ENCODE measurements at regions not wholly inside any gene's neighbourhood (a gene's known extent, or its start where the extent isn't known, plus 50 kb on each side); places are given as distances from the start of the nearest gene placed in this dataset.
"Not testable (repeated sequence)": the region's sequence is repeated elsewhere in the genome, so short reads cannot be mapped to it uniquely, and the experiment has no call there.

DNA sequence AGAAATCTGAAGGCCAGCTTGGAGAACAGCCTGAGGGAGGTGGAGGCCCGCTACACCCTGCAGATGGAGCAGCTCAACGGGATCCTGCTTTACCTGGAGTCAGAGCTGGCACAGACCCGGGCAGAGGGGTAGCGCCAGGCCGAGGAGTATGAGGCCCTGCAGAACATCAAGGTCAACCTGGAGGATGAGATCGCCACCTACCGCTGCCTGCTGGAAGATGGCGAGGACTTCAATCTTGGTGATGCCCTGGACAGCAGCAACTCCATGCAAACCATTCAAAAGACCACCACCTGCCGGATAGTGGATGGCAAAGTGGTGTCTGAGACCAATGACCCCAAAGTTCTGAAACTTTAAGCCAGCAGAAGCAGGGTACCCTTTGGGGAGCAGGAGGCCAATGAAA, 318.4 kb downstream of the ZFHX3 start:
- H3K9me3 Mint-ChIP-seq (ENCODE audit: low read depth, unreplicated experiment); H3K4me1 Mint-ChIP-seq (ENCODE audit: low read depth, unreplicated experiment); H3K36me3 Mint-ChIP-seq (ENCODE audit: insufficient read depth, unreplicated experiment); H3K27ac Mint-ChIP-seq (ENCODE audit: unreplicated experiment); H3K27me3 Mint-ChIP-seq (ENCODE audit: unreplicated experiment); intact Hi-C loops (cut with micrococcal nuclease; ENCODE audit: unreplicated experiment); DNase-seq; BruUV-seq (replicated peaks); H3K4me3 Mint-ChIP-seq (ENCODE audit: low read depth, unreplicated experiment); CTCF ChIA-PET: not testable (repeated sequence)

GRCh38 chr16:72728516-72728915, 319.4 kb downstream of the ZFHX3 start:
- no peaks in the 10 kb centered on the region for H3K36me3 Mint-ChIP-seq (ENCODE audit: insufficient read depth, unreplicated experiment)
- CTCF ChIA-PET: no interaction called here
- H3K9me3 Mint-ChIP-seq (ENCODE audit: low read depth, unreplicated experiment): peaks cover 7% of the 10 kb centered on the region
- H3K4me3 Mint-ChIP-seq (ENCODE audit: low read depth, unreplicated experiment): no peak overlapping the region
- no peaks in the 10 kb centered on the region for H3K4me1 Mint-ChIP-seq (ENCODE audit: low read depth, unreplicated experiment)
- no peaks in the 10 kb centered on the region for H3K27me3 Mint-ChIP-seq (ENCODE audit: unreplicated experiment)
- TF ChIP-seq, protein P1, sequence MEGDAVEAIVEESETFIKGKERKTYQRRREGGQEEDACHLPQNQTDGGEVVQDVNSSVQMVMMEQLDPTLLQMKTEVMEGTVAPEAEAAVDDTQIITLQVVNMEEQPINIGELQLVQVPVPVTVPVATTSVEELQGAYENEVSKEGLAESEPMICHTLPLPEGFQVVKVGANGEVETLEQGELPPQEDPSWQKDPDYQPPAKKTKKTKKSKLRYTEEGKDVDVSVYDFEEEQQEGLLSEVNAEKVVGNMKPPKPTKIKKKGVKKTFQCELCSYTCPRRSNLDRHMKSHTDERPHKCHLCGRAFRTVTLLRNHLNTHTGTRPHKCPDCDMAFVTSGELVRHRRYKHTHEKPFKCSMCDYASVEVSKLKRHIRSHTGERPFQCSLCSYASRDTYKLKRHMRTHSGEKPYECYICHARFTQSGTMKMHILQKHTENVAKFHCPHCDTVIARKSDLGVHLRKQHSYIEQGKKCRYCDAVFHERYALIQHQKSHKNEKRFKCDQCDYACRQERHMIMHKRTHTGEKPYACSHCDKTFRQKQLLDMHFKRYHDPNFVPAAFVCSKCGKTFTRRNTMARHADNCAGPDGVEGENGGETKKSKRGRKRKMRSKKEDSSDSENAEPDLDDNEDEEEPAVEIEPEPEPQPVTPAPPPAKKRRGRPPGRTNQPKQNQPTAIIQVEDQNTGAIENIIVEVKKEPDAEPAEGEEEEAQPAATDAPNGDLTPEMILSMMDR (IDR thresholded peaks at IDR 0.05; ENCODE audit: unreplicated experiment): no peak
- H3K27ac Mint-ChIP-seq (ENCODE audit: unreplicated experiment): no peak overlapping the region
- BruUV-seq (replicated peaks): no TSS peak
- intact Hi-C loops (cut with micrococcal nuclease; ENCODE audit: unreplicated experiment): no loop called here
- DNase-seq: no peak

DNA sequence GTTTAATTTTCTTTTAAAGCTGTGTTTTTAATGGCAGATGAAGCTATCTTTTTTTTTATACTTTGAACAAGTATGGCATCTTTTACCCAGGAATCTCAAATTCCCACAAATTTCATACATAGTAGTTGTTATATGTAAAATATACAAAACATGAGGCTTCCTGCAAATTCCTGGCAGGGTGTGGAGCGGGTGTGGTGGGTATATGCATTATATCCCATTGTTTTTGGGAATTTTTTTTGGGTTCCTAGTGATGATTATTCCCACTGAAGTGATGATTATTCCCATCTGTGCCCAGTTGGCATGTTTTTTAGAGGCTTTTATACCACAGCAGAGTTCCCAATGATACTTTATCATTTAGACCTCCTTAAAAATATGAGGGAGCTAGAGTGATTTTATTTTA, 320.4 kb downstream of the ZFHX3 start:
- no peaks in the 10 kb centered on the region for H3K36me3 Mint-ChIP-seq (ENCODE audit: insufficient read depth, unreplicated experiment)
- BruUV-seq (replicated peaks): no TSS peak
- CTCF ChIA-PET: no interaction called here
- intact Hi-C loops (cut with micrococcal nuclease; ENCODE audit: unreplicated experiment): no loop called here
- TF ChIP-seq, protein P1 (IDR thresholded peaks at IDR 0.05; ENCODE audit: unreplicated experiment): no peak
- no peak for DNase-seq
- no peaks in the 10 kb centered on the region for H3K27me3 Mint-ChIP-seq (ENCODE audit: unreplicated experiment)
- H3K4me1 Mint-ChIP-seq (ENCODE audit: low read depth, unreplicated experiment): no peaks in the 10 kb centered on the region
- H3K27ac Mint-ChIP-seq (ENCODE audit: unreplicated experiment): no peak overlapping the region
- peaks cover 3% of the 10 kb centered on the region for H3K9me3 Mint-ChIP-seq (ENCODE audit: low read depth, unreplicated experiment)
- H3K4me3 Mint-ChIP-seq (ENCODE audit: low read depth, unreplicated experiment): no peak overlapping the region

DNA sequence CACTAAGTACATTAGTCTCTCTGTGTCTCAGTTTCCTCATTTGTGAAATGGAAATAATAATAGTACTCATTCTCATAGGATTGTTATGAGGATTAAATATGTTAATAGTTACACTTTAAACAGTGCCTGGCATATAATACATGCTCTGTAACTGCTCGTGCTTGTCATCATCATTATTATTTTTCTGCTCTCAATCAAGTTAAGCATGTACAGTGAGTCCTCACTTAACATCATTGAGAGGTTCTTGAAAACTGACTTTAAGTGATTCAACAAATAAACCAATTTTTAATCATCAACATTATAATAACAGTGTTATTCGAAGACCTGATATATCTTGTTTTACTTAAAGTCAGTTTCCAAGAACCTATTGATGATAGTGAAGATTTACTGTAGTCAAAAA, 322.3 kb downstream of the ZFHX3 start:
- CTCF ChIA-PET: no interaction called here
- no peak overlapping the region for H3K27ac Mint-ChIP-seq (ENCODE audit: unreplicated experiment)
- no peaks in the 10 kb centered on the region for H3K27me3 Mint-ChIP-seq (ENCODE audit: unreplicated experiment)
- peaks cover 3% of the 10 kb centered on the region for H3K9me3 Mint-ChIP-seq (ENCODE audit: low read depth, unreplicated experiment)
- BruUV-seq (replicated peaks): no TSS peak
- no peak for DNase-seq
- no peaks in the 10 kb centered on the region for H3K36me3 Mint-ChIP-seq (ENCODE audit: insufficient read depth, unreplicated experiment)
- H3K4me3 Mint-ChIP-seq (ENCODE audit: low read depth, unreplicated experiment): no peak overlapping the region
- TF ChIP-seq, protein P1 (IDR thresholded peaks at IDR 0.05; ENCODE audit: unreplicated experiment): no peak
- no peaks in the 10 kb centered on the region for H3K4me1 Mint-ChIP-seq (ENCODE audit: low read depth, unreplicated experiment)
- intact Hi-C loops (cut with micrococcal nuclease; ENCODE audit: unreplicated experiment): no loop called here

DNA sequence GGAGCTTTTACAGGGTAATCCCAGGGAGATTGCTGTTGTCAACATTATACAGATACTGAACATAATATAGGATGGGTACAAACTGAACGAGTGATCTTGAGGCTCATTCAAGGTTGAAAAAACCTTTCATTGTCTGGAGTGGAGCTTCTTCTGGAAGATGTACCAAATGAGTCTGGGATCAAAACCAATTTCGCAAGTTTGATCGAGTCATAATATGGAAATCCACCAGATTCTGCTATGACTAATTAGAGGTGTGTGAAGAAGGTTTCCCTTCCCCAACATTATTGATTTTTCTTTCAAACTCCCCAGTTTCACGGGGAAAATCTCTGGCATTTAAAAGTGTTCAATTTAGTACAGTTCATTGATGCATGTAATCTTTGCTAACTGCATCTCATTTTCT, 324.1 kb downstream of the ZFHX3 start:
- Mint-ChIP-seq H3K36me3 (ENCODE audit: insufficient read depth, unreplicated experiment) (no peaks in the 10 kb centered on the region), H3K27me3 (ENCODE audit: unreplicated experiment) (no peaks in the 10 kb centered on the region), H3K9me3 (ENCODE audit: low read depth, unreplicated experiment) (no peaks in the 10 kb centered on the region), H3K4me3 (ENCODE audit: low read depth, unreplicated experiment) (no peak overlapping the region), H3K27ac (ENCODE audit: unreplicated experiment) (no peak overlapping the region), H3K4me1 (ENCODE audit: low read depth, unreplicated experiment) (no peaks in the 10 kb centered on the region)
- DNase-seq: no peak
- no TSS peak for BruUV-seq (replicated peaks)
- intact Hi-C loops (cut with micrococcal nuclease; ENCODE audit: unreplicated experiment): no loop called here
- TF ChIP-seq, protein P1 (IDR thresholded peaks at IDR 0.05; ENCODE audit: unreplicated experiment): no peak
- CTCF ChIA-PET: no interaction called here
